ENCODE measurements at regions not wholly inside any gene's neighbourhood (a gene's known extent, or its start where the extent isn't known, plus 50 kb on each side); places are given as distances from the start of the nearest gene placed in this dataset.
"Not testable (repeated sequence)": the region's sequence is repeated elsewhere in the genome, so short reads cannot be mapped to it uniquely, and the experiment has no call there.

- peaks cover 4% of the 10 kb centered on the region for H3K4me1 Mint-ChIP-seq (ENCODE audit: low read depth)
- H3K9me3 Mint-ChIP-seq (ENCODE audit: low read depth) = peaks cover 12% of the 10 kb centered on the region
- TF ChIP-seq, protein P1, sequence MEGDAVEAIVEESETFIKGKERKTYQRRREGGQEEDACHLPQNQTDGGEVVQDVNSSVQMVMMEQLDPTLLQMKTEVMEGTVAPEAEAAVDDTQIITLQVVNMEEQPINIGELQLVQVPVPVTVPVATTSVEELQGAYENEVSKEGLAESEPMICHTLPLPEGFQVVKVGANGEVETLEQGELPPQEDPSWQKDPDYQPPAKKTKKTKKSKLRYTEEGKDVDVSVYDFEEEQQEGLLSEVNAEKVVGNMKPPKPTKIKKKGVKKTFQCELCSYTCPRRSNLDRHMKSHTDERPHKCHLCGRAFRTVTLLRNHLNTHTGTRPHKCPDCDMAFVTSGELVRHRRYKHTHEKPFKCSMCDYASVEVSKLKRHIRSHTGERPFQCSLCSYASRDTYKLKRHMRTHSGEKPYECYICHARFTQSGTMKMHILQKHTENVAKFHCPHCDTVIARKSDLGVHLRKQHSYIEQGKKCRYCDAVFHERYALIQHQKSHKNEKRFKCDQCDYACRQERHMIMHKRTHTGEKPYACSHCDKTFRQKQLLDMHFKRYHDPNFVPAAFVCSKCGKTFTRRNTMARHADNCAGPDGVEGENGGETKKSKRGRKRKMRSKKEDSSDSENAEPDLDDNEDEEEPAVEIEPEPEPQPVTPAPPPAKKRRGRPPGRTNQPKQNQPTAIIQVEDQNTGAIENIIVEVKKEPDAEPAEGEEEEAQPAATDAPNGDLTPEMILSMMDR (IDR thresholded peaks at IDR 0.05) = no peak
- no peak overlapping the region for H3K27ac Mint-ChIP-seq (ENCODE audit: unreplicated experiment)
- no peaks in the 10 kb centered on the region for H3K27me3 Mint-ChIP-seq (ENCODE audit: low read depth)
- DNase-seq (ENCODE audit: low spot score) = no peak
- H3K4me3 Mint-ChIP-seq (ENCODE audit: unreplicated experiment) = no peak overlapping the region
- no peaks in the 10 kb centered on the region for H3K36me3 Mint-ChIP-seq (ENCODE audit: low read depth)
Measured at GRCh38 chrX:41019041-41019392, 66.2 kb upstream of the USP9X start.

DNA sequence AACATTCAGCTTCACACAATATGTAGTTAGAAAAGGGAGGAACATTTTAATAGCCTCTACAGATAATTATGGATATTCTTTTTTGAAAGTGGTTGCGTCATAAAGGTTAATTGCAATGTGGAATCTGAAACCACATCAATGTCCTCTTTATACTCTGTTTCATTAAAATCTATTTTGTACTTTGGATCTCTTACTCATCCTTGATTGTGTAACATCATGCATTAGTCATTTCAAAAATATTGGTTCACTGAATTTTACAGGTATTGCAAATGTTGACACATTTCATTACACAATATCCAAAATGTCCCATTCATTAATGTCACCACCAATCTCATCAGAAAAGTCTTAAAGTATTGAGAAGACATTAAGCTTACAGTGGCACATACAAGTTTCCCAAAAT is 62.7 kb upstream of the USP9X start:
- Mint-ChIP-seq H3K4me1 (ENCODE audit: low read depth) (peaks cover 22% of the 10 kb centered on the region), H3K9me3 (ENCODE audit: low read depth) (peaks cover 9% of the 10 kb centered on the region), H3K27me3 (ENCODE audit: low read depth) (no peaks in the 10 kb centered on the region), H3K36me3 (ENCODE audit: low read depth) (no peaks in the 10 kb centered on the region), H3K4me3 (ENCODE audit: unreplicated experiment) (no peak overlapping the region), H3K27ac (ENCODE audit: unreplicated experiment) (no peak overlapping the region)
- TF ChIP-seq, protein P1 (IDR thresholded peaks at IDR 0.05) = no peak
- DNase-seq (ENCODE audit: low spot score) = no peak

DNA sequence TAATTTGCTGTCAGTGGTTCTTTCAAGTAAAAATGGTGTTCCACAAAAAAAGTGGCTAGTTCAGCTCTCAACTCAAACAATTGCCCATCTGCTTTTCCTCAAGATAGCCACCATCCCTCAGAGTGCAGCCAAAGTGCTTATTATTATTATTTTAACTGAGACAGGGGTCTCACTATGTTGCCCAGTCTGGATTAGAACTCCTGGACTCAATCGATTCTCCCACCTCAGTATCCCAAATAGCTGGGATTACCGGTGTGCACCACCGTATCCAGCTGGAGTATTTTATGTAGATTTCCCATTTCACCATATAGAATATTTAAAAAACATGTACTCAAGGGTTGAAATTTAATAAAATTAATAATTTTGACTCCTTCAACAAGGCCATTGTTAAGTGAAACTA is 62.1 kb upstream of the USP9X start:
- Mint-ChIP-seq H3K4me3 (ENCODE audit: unreplicated experiment) (no peak overlapping the region), H3K4me1 (ENCODE audit: low read depth) (peaks cover 27% of the 10 kb centered on the region), H3K9me3 (ENCODE audit: low read depth) (peaks cover 9% of the 10 kb centered on the region), H3K27ac (ENCODE audit: unreplicated experiment) (no peak overlapping the region), H3K27me3 (ENCODE audit: low read depth) (no peaks in the 10 kb centered on the region), H3K36me3 (ENCODE audit: low read depth) (no peaks in the 10 kb centered on the region)
- no peak for DNase-seq (ENCODE audit: low spot score)
- TF ChIP-seq, protein P1 (IDR thresholded peaks at IDR 0.05) = no peak

DNA sequence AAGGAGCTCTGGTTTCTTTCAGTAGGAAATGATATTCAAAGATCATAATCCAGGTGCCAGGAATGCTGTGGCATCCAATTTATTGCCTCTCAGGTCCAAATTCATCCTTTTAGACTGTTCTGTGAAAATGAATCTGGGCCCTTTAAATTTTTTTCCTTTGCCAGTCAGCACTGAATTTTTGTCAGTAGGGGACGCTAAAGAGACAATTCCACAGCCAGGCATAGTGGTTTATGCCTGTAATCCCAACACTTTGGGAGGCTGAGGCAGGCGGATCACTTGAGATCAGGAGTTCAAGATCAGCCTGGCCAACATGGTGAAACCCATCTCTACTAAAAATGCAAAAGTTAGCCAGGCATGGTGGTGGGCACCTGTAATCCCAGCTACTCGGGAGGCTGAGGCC is 60.9 kb upstream of the USP9X start:
- H3K4me3 Mint-ChIP-seq (ENCODE audit: unreplicated experiment); H3K36me3 Mint-ChIP-seq (ENCODE audit: low read depth); DNase-seq (ENCODE audit: low spot score); H3K27me3 Mint-ChIP-seq (ENCODE audit: low read depth); H3K9me3 Mint-ChIP-seq (ENCODE audit: low read depth); H3K27ac Mint-ChIP-seq (ENCODE audit: unreplicated experiment): not testable (repeated sequence)
- TF ChIP-seq, protein P1 (IDR thresholded peaks at IDR 0.05) = peak; percentile 28
- peaks cover 23% of the 10 kb centered on the region for H3K4me1 Mint-ChIP-seq (ENCODE audit: low read depth)

- H3K36me3 Mint-ChIP-seq (ENCODE audit: low read depth) = no peaks in the 10 kb centered on the region
- H3K27me3 Mint-ChIP-seq (ENCODE audit: low read depth) = no peaks in the 10 kb centered on the region
- H3K4me1 Mint-ChIP-seq (ENCODE audit: low read depth) = peaks cover 23% of the 10 kb centered on the region
- no peak for DNase-seq (ENCODE audit: low spot score)
- H3K4me3 Mint-ChIP-seq (ENCODE audit: unreplicated experiment) = no peak overlapping the region
- TF ChIP-seq, protein P1 (IDR thresholded peaks at IDR 0.05) = no peak
- H3K9me3 Mint-ChIP-seq (ENCODE audit: low read depth) = peaks cover 9% of the 10 kb centered on the region
- H3K27ac Mint-ChIP-seq (ENCODE audit: unreplicated experiment) = no peak overlapping the region
Measured at GRCh38 chrX:41024755-41025154, 60.5 kb upstream of the USP9X start.

All from chondrocyte (in vitro differentiated cells).